Keratinocyte (primary cell): ENCODE measurements at regions not wholly inside any gene's neighbourhood (a gene's known extent, or its start where the extent isn't known, plus 50 kb on each side); places are given as distances from the start of the nearest gene placed in this dataset.

Experiments
- DNase-seq: peaks from one replicate; pipeline ENCODE4 v3.0.0-alpha.2; 2011; ENCODE audit warnings: low read depth, missing footprints, low spot score
- FAIRE-seq: peaks from 2 replicates; lab custom pipeline; 2011; peaks lifted over from hg19 to GRCh38; lab: Jason Lieb, UNC
- H2AFZ ChIP-seq: 2 replicates; pipeline ENCODE4 v1.6.0; 2012; ENCODE audit warnings: low read length, control low read depth, inconsistent platforms; ENCODE audit not compliant: control insufficient read depth
- H3K27ac ChIP-seq: 2 replicates; pipeline ENCODE4 v1.5.1; 2011; ENCODE audit warnings: low read length; ENCODE audit not compliant: control insufficient read depth, insufficient read depth
- H3K27me3 ChIP-seq: 3 replicates; pipeline ENCODE4 v1.6.0; 2011; ENCODE audit warnings: low read length; ENCODE audit not compliant: control insufficient read depth, insufficient read depth; ENCODE audit errors: extremely low read depth
- H3K36me3 ChIP-seq, 2 experiments: 2 replicates in 1 of 2; 3 replicates in 1 of 2; pipeline ENCODE4 v1.5.1; 2011; ENCODE audit warnings: low read length in 2 of 2, mild to moderate bottlenecking in 1 of 2; ENCODE audit not compliant: control insufficient read depth in 2 of 2, insufficient read depth in 2 of 2; ENCODE audit errors: extremely low read depth in 1 of 2
- H3K4me1 ChIP-seq: 3 replicates; pipeline ENCODE4 v1.5.1; 2011; ENCODE audit warnings: low read length; ENCODE audit not compliant: control insufficient read depth, insufficient read depth; ENCODE audit errors: extremely low read depth
- H3K4me2 ChIP-seq: 3 replicates; pipeline ENCODE4 v1.6.0; 2011; ENCODE audit warnings: low read depth, low read length; ENCODE audit not compliant: control insufficient read depth, insufficient read depth; ENCODE audit errors: extremely low read depth
- H3K4me3 ChIP-seq, 3 experiments: fragments of 200-600 bp in 1 of 3; sonication (generic) in 1 of 3; 2 replicates in 2 of 3; 3 replicates in 1 of 3; pipeline ENCODE4 v1.5.1; 2011 to 2016; ENCODE audit warnings: low read length in 3 of 3, mild to moderate bottlenecking in 3 of 3, control low read depth in 2 of 3, inconsistent platforms in 1 of 3, low read depth in 1 of 3, mixed read lengths in 1 of 3, mixed run types in 1 of 3, moderate library complexity in 1 of 3; ENCODE audit not compliant: control insufficient read depth in 2 of 3, insufficient read depth in 2 of 3; ENCODE audit errors: extremely low read depth in 1 of 3
- H3K79me2 ChIP-seq: 2 replicates; pipeline ENCODE4 v1.6.0; 2012; ENCODE audit warnings: low read length; ENCODE audit not compliant: control insufficient read depth, insufficient read depth
- H3K9ac ChIP-seq: 3 replicates; pipeline ENCODE4 v1.6.0; 2011; ENCODE audit warnings: low read length; ENCODE audit not compliant: control insufficient read depth, insufficient read depth; ENCODE audit errors: extremely low read depth
- H3K9me1 ChIP-seq: 3 replicates; pipeline ENCODE4 v1.6.0; 2011; ENCODE audit warnings: low read length; ENCODE audit not compliant: control insufficient read depth, insufficient read depth; ENCODE audit errors: extremely low read depth
- H3K9me3 ChIP-seq: 2 replicates; pipeline ENCODE4 v1.5.1; 2012; ENCODE audit warnings: low read depth, low read length; ENCODE audit not compliant: control insufficient read depth
- H4K20me1 ChIP-seq: 3 replicates; pipeline ENCODE4 v1.6.0; 2011; ENCODE audit warnings: low read length; ENCODE audit not compliant: control insufficient read depth, insufficient read depth; ENCODE audit errors: extremely low read depth
- CTCF ChIP-seq, 3 experiments: IDR thresholded peaks in 1 of 3; conservative IDR thresholded peaks in 1 of 3; optimal IDR thresholded peaks in 1 of 3; 2 replicates in 2 of 3; 3 replicates in 1 of 3; pipeline versions ENCODE3 to v1.5.1; 2011; ENCODE audit warnings: low read length in 3 of 3, mild to moderate bottlenecking in 3 of 3, moderate library complexity in 2 of 3, control low read depth in 1 of 3, inconsistent platforms in 1 of 3; ENCODE audit not compliant: insufficient read depth in 2 of 3; ENCODE audit errors: extremely low read depth in 1 of 3
- EZH2 ChIP-seq: IDR thresholded peaks from one replicate; pipeline ENCODE4 v1.6.1; 2012; ENCODE audit warnings: inconsistent platforms, mild to moderate bottlenecking, low read length, moderate library complexity
- dilution Hi-C: fragments of 300-500 bp; cut with MboI; formaldehyde crosslinking; loops from one replicate; pipeline ENCODE4 v1.7.0; 2020; ENCODE audit warnings: low sequenced_read_pairs; ENCODE audit not compliant: extremely low pct_ligation_motif_present

- no peak overlapping the region for H3K4me2 ChIP-seq
- FAIRE-seq (no peak), DNase-seq (no peak)
- H4K20me1 ChIP-seq = no peaks in the 10 kb centered on the region
- H3K79me2 ChIP-seq = no peaks in the 10 kb centered on the region
- TF ChIP-seq CTCF (optimal IDR thresholded peaks at IDR 0.05 in 1 of 3, IDR thresholded peaks at IDR 0.05 in 1 of 3, conservative IDR thresholded peaks at IDR 0.05 in 1 of 3; ENCODE audit: extremely low read depth in 1 of 3, insufficient read depth in 2 of 3, low read length in 3 of 3) = no peak
- TF ChIP-seq EZH2 = no peak
- H3K36me3 ChIP-seq = no peaks in the 10 kb centered on the region
- H3K9ac ChIP-seq = no peak overlapping the region
- no peaks in the 10 kb centered on the region for H3K27me3 ChIP-seq
- no peak overlapping the region for H2AFZ ChIP-seq
- H3K4me1 ChIP-seq = no peaks in the 10 kb centered on the region
- no peaks in the 10 kb centered on the region for H3K9me3 ChIP-seq
- no peak overlapping the region for H3K27ac ChIP-seq
- H3K4me3 ChIP-seq = no peak overlapping the region
- dilution Hi-C loops = loop anchor here (25.0 kb wide), 1 partner anchor 581 kb away; no protein-coding TSS in a partner anchor
- H3K9me1 ChIP-seq = no peaks in the 10 kb centered on the region
Observed at GRCh38 chr18:60568220-60568619, 195.6 kb upstream of the MC4R start.

GRCh38 chr18:60570172-60570571 lies 197.6 kb upstream of the MC4R start:
- no peaks in the 10 kb centered on the region for H3K27me3 ChIP-seq
- H2AFZ ChIP-seq = no peak overlapping the region
- dilution Hi-C loops = loop anchor here (25.0 kb wide), 1 partner anchor 583 kb away; no protein-coding TSS in a partner anchor
- H3K27ac ChIP-seq = no peak overlapping the region
- H3K4me3 ChIP-seq = no peak overlapping the region
- DNase-seq (no peak), FAIRE-seq (no peak)
- no peaks in the 10 kb centered on the region for H3K9me1 ChIP-seq
- no peaks in the 10 kb centered on the region for H3K9me3 ChIP-seq
- H3K9ac ChIP-seq = no peak overlapping the region
- no peaks in the 10 kb centered on the region for H3K36me3 ChIP-seq
- TF ChIP-seq EZH2 (no peak), CTCF (optimal IDR thresholded peaks at IDR 0.05 in 1 of 3, IDR thresholded peaks at IDR 0.05 in 1 of 3, conservative IDR thresholded peaks at IDR 0.05 in 1 of 3; ENCODE audit: extremely low read depth in 1 of 3, insufficient read depth in 2 of 3, low read length in 3 of 3) (no peak)
- H3K4me2 ChIP-seq = no peak overlapping the region
- no peaks in the 10 kb centered on the region for H3K4me1 ChIP-seq
- H4K20me1 ChIP-seq = no peaks in the 10 kb centered on the region
- no peaks in the 10 kb centered on the region for H3K79me2 ChIP-seq
